ENCODE measurements at regions not wholly inside any gene's neighbourhood (a gene's known extent, or its start where the extent isn't known, plus 50 kb on each side); places are given as distances from the start of the nearest gene placed in this dataset.

DNA sequence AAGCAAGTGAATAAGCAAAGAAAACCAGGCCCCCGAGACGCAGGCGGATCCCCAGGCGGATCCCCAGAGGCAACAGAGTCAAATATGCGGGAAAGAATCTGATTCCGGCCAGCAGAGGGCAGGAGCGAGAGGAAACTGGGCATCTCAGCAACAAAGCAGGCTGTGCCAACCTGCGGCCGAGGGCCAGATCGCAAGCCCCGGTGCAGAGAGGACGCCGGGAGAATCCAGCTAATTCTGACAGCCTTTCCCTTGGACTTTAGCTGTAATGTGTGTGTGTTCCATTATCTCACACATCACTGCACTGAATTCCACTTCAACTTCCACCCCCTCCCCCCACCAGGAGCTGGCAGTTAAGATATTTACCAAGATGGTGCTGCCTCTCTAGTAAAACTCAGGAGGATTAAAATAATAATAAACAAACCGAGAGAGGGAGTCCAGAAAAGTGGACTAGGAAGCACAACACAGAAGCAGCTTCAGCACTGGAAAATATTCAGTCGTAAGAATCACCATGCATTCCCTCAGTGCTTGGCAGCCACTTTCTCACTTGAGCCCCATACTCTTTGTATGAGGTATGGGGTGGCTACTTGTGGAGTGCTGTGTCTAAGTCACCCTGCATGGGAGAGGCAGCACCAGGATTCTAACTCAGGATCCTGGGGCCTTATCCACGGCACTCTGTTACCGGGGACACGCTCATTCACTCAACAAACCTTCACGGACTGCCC lies 66.2 kb upstream of the SNX9 start:
- DNase-seq (ENCODE audit: low read depth), result peak; percentile 82

DNA sequence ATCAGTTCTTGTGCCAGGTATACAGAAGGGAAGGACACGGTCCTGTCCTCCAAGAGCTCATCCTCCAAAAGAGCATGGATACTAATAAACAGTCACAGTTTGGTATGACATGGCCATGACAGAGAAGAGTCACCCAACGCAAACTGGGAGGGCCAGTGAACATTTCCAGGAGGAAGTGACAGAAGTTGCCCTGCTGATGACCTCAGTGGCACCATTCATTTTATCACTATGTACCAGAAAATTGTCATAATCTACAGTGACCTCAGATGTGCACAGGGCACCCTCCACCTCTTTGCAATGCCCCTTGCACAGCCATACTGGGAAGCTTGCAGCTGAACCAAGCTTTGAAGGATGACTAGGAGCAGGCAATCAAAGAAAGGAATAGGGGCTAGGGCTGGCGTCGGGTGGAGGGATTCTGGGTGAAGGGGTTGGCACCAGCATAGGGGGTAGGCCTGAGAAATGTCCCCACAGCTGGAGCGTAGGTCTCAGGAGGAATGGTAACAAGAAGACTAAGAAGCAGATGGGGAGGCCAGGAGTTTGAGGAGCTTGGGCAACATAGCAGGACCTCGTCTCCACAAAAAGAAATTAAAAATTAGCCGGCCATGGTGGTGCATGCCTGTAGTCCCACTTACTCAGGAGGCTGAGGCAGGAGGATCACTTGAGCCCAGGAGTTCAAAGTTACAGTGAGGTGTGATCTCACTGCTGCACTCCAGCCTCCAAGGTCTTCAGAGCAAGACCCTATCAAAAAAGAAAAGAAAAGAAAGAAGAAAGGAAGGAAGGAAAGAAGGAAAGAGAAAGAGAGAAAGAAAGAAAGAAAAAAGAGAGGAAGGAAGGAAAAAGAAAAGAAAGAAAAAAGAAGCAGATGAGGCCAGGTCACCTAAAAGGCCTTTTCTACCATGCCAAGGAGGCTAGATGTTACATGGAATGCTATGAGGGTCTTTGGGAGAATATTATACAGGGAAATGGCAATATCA lies 65.3 kb upstream of the SNX9 start:
- no peak for DNase-seq (ENCODE audit: low read depth)

DNA sequence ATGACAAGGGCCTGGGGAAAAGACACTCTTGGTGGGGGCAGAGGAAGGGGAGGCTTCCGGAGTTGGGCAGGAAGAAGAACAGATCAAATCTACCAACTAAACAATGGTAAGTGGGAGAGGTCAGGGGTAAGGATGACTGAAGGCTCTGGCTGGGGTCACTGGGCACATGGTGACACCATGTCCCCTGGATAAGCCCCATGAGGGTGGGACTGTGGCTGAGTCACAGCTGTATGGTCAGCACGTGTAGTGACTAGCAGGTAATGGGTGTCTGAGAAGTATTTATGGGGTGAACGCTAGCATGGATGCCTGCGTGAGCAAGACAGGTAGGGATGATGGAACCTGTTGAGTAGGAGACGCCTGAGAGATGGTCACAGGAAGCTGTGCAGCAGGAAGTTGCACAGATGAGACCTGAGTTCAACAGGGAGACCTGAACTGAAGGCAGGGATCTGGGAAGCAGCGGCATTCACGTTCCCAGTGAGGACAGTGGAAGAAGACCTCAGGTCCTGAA lies 64.5 kb upstream of the SNX9 start:
- DNase-seq (ENCODE audit: low read depth), result no peak

DNA sequence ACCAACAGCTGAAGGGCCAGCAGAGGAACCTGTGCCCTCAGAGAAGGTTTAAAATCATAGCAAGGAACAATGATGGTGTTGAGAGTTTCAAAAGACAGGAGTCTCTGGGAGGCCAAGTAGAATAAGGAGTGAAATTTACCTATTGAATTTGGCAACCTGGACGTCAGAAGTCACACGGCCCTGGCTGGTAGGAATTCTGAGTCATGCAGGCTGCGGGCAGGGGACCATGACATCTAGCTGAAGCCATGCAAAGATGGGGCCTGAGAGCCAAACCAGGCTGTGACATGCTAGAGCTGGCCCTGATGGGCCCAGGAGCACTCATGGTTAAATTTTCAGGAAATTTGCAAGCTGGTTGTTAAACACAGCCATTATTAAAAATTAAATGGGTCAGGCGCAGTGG lies 64.0 kb upstream of the SNX9 start:
- DNase-seq (ENCODE audit: low read depth), result no peak

DNA sequence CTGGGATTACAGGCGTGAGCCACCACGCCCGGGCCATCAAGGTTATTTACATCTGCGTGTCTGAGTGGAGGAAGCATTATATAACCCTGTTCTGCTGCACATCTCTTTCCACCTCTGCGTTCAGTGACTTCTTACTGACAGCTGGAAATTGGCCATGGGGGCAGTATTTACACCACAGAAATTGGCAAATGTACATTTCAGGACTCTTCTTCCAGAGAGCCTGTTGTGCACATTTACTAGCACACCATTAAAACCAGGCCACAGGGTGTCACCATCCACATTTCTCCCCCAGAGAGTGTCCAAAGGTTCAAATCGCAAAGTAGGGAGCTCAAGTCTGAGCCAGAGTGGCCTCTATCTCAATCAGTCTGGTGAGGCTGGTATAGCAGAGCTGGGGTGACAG lies 62.9 kb upstream of the SNX9 start:
- no peak for DNase-seq (ENCODE audit: low read depth)

DNA sequence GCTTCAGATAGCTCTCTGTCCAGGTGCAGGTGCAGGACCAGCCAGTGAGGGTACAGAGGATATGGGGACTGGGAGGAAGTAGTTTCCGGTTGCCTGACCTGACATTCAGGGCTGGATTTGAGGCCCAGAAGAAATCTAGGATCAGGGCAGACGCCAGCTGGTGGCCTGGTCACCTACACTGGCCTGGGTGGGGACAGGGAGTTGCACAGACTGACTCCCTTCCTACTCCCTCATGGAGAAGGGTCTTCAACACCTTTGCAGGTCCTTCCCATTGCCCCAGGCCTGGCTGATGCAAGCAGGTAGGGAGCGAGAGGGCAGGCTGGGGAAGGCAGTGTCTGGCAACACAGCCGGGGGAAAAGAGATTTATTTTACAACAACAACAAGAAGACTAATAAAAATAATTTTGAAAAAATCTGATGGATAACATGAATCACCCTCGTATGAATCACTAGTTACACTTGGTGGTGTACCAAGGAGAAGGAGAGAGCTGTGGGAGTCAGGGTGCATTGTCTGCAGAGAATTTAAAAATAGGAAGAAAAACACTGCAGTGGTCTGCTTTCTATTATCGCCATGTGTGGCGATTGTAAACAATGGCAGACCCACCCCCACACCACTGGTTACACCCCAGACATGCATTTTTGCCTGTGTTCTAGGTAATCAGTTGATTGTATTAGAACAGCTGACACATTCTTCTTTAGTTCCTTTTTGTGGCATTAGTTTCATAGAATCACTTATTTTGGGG lies 62.3 kb upstream of the SNX9 start:
- peak; percentile 81 for DNase-seq (ENCODE audit: low read depth)

DNA sequence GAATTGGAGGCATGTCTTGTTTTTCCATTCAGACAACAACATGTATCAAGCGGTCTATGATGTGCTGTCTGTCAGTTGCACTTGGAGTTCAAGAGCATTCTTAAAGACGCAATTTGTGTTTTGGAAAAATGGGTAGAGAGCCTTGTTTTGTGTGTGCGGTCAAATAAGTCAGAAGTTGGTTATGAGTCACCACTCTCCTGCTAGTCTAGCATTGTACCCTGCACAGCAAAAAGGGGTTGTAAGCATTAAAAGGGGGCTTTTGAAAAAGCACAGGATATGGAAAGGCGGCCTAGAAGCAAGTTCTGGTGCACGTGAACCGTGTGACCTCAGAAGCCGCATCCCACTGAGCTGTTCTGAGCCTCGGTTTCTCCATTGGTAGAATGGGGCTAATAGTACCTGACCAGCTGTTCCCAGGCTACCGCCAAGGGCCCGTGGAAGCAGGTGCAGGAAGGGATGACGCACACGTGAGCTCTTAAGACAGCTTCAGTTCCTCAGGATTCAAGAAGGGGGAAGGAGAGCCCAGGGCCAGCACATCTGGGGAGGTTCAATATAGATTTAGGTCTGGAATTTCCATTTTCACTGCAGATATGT lies 61.6 kb upstream of the SNX9 start:
- DNase-seq (ENCODE audit: low read depth), result peak; percentile 52

DNA sequence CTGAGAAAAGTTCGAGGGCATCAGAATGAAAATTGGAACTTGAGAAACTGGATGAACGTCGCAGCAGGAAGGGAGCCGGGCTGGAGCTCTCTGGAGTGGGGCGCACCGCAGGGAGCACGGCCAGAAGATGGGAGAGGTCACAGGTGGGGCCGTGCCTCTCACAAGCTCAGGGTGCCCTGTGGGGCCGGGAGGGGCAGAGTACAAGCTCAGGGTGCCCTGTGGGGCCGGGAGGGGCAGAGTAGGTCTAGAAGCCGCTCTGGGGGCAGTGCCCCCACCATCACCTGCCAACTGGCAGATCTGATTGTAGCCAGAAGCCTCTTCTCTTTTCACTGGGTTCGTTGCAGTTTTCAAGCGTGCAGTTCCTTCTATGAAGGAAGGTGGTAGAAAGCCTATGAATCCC lies 61.1 kb upstream of the SNX9 start:
- no peak for DNase-seq (ENCODE audit: low read depth)

DNA sequence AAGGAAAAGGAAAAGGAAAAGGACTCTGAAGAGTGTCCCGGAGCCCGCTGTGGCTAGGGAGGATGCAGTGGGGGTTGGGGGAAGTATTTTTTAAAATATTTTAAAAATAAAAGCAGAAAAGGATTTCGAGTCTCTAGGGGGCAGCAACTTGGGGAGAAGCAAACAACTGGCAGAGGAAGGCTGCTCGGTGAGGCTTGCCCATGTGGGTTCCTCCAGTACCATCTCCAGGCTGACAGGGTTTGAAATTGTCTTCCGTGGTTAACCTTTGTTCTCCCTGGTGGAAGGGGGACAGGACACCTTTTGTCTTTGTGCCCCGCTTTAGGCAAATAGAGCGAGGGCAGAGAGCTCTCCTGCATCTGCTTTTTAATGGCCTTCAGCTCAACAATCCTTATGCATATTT lies 60.4 kb upstream of the SNX9 start:
- DNase-seq (ENCODE audit: low read depth), result no peak

DNA sequence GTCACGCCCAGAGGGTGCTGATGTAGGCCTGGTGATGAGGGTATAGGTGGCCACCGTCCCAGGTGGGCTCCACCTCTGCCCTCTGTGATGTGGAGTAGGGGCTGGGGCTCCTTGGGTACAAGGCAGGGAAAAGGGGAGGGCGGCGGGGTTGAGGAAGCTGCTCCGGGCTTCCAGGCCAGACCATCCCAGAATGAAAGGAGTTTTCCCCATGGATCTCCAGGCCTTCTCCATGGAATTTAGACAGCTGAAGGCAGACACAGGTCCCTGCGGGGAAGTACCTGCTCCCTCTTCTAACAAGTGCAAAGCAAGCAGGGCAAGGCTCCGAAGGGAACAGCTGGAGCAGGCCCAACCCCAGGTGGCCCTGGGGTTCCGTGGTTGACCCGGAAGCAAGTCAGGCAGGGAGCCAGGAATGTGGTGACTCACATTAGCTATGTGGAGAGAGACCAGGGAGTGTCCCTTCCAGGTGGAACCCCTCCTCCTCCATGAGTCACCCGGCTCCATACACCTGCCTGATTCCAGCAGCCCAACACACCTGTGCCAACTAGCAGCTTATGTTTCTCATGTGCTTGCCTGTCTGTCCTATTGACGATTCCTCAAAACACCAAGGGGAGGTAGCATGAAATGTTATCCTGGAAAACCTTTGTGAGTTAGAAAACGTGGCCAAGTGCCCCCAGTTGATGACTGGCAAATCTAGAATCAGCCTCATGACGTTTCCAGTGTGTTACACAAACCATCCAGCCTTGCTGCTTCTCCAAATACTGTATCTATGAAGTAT lies 59.7 kb upstream of the SNX9 start:
- peak; percentile 76 for DNase-seq (ENCODE audit: low read depth)

DNA sequence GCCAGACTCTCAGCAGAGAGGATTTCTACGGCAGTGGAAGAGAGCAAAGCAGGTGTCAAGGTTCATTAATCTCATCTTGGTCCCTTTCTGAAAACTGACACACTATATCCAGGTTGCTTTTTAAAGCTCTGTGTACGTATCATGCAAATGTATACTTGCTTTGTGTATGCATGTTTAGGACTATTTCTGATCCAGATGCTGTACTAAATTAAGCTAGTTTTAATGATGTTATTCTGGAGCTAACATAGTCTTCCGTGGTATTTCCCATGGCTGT lies 59.2 kb upstream of the SNX9 start:
- DNase-seq (ENCODE audit: low read depth), result no peak

DNA sequence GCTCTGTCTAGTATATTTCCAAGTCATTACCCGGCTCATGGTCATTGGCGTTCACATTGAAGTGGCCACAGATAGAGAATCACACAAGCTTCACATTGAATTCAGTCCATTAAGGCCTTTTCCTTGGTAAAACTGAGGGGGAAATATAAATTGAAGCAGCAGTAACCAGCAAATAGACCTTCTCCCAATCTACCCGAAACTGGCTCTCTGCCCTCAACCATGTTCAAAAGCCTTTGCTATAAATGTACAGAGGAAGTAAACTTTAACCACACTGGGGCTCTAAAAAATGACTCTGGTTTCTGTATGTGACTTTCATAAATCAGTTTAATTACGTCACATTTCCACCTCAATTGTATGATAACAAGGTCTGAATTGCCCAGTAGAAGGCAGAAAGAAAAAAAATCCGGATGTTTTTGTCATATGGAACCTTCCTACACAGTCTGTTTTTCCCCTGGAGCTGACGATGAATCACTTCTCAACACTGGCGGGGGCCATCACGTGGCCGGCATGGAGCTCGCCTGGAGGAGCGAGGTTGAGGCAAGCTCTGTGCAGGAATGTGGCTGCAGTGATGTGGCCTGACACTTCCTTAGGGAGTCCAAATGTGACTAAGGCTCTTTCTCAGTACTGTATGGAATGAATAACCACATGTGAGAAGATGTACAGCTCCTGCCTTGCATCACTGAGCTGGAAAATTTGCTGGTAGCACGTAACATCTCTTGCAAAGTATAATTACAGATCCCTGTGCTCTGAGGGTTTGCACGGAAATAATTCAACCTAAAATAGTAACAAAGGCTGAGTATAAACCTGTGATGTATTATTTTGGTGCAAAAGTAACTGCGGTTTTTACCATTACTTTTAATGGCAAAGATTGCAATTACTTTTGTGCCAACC lies 58.6 kb upstream of the SNX9 start:
- DNase-seq (ENCODE audit: low read depth), result peak; percentile 100

DNA sequence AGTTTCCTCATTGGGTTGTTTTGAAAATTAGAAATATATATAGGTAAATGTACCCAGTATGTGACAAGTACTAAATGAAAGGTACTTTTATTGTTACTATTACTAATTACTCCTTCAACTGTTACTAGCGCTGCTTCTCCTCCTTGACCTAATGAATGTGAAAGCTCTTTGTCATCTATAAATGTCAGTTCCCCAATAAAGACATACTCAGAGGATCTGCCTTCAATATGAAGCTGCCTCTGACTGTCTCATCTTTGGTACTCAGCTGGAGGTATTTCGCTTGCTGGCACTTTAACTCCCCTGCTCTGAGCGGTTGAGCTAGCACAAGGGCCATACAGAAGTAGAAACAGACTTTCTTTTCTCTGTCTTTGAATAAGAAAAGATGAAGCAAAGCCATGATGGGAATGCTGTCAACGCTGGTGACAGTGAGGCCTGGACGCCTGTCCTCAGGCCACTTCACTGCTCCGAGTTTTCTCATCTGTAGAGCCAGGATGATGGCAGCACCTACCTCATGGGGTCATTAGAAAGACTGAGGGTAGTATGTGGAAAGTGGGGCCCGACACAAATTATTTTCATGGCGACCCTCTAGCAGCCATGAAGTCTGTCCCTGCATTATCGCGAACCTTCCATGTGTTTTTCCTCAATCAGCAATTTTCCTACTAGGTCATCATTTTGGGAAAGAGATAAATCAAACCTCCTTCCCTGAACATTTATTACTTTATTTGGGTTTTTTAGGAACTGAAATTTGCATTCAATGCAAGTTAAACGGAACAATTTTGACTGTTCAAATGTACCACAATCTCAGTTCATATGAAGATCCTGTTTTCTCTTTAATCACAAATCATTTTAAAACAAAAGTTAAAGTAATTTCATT lies 55.9 kb upstream of the SNX9 start:
- no peak for DNase-seq (ENCODE audit: low read depth)

DNA sequence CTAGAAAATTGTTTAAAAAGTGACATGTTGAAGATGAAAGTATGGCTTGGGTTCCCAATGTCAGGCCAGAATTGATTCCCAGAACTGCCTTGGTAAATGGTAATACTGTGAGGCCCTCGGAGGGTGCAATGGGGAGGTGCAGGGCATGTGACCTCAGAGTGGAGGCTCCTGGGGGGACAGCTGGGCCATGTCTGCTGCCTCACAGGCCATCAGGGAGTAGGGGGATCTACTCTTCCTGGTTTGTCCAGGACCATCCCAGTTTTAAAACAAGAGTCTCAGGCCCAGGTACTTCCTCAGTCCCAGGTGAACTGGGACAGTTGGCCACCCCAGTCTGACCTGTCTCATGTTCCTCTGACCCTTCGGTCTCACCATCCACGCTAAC lies 55.3 kb upstream of the SNX9 start:
- no peak for DNase-seq (ENCODE audit: low read depth)

DNA sequence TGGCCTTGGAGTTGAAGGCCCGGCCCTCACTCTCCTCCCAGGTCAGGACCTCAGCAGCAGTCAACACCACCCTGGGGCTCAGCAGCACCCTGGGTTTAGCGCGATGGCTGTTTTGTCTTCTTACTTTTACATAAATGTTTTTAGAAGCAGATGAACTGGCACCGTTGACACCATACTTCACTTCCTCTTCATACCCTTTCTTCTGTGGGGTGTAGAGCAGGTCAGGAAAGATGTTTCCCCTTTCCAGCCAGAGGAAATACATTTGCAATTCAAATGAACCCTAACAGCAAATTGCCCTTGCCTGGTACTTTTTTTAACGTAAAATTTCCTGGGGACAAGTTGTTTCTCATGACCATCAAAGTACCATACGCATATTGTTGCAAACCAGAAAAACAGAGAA lies 54.7 kb upstream of the SNX9 start:
- no peak for DNase-seq (ENCODE audit: low read depth)

DNA sequence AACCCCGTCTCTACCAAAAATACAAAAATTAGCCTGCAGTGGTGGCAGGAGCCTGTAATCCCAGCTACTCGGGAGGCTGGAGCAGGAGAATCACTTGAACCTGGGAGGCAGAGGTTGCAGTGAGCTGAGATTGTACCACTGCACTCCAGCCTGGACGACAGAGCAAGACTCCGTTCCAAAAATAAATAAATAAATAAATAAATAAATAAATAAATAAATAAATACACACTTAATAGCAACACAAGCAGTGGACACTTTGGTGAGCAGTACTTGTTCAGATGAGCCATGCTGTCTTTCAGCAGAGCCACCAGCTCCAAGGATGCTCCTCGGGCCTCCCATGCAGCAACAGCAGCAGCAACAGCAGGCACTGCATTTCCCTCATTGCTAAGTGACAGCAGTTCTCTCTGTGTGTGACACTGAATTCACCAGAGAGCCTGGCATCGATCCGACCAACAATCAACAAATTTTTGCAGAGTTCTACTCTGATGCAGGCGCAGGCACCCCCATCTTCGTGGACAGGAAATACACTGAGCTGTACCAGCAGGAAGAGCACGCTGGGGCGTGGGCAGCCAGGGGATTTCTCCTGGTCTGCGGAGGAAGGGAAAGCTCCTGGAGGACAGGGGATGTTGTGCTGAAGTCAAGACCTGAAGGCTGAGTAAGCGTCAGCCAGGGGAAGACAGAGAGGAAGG lies 54.0 kb upstream of the SNX9 start:
- no peak for DNase-seq (ENCODE audit: low read depth)

DNA sequence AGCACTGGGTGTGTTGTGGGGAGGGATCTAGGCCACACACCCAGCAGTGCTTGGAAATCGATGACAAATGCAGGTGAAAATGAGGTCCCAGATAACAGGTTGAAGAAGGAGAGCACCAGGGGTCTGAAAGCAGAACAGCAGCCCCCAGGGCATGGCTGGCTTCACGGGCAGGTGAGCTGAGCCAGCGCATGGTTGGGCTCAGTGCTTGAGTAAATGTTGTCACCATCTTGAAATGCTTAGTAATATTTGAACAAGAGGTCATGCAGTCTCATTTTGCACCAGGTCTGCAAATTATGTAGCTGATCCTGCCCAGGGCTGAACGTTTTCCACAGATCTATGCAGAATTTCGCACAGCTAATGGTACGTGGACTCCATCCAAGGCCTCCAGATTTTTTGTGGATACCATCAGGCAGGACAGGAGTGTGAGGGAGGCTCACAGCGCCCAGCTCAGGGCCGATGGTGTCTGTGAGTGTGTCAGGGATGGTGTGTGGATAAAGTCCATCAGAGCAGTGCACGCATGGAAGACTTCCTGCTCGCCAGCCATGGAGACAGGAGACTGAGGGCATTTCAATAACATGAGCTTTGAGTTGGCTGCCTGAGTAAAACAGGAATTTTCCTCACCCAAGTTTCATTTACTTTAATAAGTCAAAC lies 53.1 kb upstream of the SNX9 start:
- no peak for DNase-seq (ENCODE audit: low read depth)

DNA sequence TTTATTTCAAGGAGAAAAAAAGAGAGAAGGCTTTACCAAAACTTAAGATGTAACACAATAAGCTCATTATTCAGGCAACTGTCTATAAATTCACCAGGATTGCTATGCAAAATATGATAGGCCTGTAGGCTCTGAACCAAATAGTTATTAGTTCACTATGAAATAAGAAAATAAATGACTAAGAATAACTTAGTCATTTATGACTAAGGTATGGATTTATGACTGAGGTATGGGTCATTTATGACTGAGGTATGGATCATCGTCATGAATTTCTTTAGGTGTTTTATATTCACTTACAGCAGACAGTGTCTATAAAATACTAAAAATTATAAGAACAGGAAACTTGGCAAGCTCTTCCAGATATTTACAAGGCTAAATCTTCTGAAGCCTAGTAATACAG lies 52.1 kb upstream of the SNX9 start:
- DNase-seq (ENCODE audit: low read depth), result peak; percentile 56

All from fibroblast of gingiva (primary cell).